Activated T-cell treated with anti-CD3 and anti-CD28 coated beads, Interleukin-2, amount 50 U/mL, for 24 hours (primary cell): ENCODE measurements at regions not wholly inside any gene's neighbourhood (a gene's known extent, or its start where the extent isn't known, plus 50 kb on each side); places are given as distances from the start of the nearest gene placed in this dataset.

Experiments
- DNase-seq: peaks from one replicate; pipeline ENCODE4 v3.0.0-alpha.2; 2020
- H3K27ac Mint-ChIP-seq: 2 replicates; pipeline ENCODE4 v1.8.0; 2020; ENCODE audit warnings: mild to moderate bottlenecking, mixed read lengths
- H3K27me3 Mint-ChIP-seq: 2 replicates; pipeline ENCODE4 v1.8.0; 2020; ENCODE audit warnings: mixed read lengths
- H3K36me3 Mint-ChIP-seq: 2 replicates; pipeline ENCODE4 v1.8.0; 2020; ENCODE audit warnings: low read depth, mixed read lengths
- H3K4me1 Mint-ChIP-seq: 2 replicates; pipeline ENCODE4 v1.8.0; 2020; ENCODE audit warnings: low read depth, mixed read lengths
- H3K4me3 Mint-ChIP-seq: 2 replicates; pipeline ENCODE4 v1.8.0; 2020; ENCODE audit warnings: mild to moderate bottlenecking, moderate library complexity, mixed read lengths
- H3K9me3 Mint-ChIP-seq: 2 replicates; pipeline ENCODE4 v1.8.0; 2020; ENCODE audit warnings: mixed read lengths

DNA sequence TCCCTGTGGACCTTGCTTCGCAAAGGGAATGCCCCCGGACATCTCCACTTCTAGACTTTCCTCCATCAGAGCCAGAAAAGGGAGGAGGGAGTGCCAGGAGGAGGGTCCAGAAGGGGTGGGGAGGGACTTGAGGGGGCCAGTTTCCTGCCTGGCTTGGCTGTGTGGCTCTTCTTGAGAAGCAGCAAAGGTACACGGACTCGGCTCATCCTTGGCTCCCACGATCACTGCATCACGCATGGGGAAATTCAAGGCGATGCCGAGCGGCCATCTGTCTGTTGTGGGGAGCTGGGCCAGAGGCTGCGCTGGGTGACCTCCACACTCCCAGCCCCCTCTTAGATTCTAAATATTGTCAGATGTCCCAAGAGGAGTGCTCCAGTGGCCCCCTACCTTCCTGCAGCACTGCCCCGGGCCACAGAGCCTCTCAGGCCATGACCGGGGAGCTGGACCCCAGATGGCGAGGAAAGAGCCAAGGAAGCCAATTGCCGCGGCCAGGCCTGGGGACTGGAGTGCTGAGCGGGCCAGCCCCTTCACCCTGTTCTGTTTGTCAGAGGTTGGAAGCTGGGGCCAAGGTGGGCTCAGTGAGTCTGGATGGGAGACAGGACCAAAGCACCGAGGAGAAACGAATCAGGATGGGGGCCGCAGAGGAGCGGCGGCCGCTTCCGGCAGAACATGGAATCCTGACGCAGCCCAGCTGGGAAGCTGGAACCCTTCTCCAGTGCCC is 104.5 kb downstream of the RBFOX3 start:
- Mint-ChIP-seq H3K27ac (no peak overlapping the region), H3K4me1 (no peaks in the 10 kb centered on the region), H3K4me3 (no peak overlapping the region), H3K36me3 (no peaks in the 10 kb centered on the region), H3K9me3 (no peaks in the 10 kb centered on the region), H3K27me3 (peaks cover 25% of the 10 kb centered on the region)
- DNase-seq = no peak

DNA sequence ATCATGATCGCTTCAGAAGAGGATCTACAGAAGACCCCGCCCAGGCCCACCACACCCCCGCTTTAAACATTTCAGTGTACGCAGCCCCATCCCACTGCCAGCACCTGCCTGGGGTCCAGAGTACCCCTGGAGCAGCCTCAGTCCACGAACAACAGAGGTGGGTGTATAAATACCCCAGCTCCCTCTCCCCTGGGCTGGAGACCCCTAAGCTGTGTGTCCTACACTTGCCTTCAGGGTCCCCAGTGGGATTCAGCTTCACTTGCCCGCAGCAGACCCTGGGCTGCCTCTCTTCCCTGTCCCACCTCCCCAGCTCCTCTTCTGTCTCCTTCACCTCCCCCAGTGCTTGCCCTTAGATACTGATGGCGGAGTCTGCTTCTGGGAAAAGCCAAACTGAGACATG is 105.7 kb downstream of the RBFOX3 start:
- Mint-ChIP-seq H3K4me3 (no peak overlapping the region), H3K27ac (no peak overlapping the region), H3K4me1 (no peaks in the 10 kb centered on the region), H3K9me3 (no peaks in the 10 kb centered on the region), H3K27me3 (peaks cover 33% of the 10 kb centered on the region), H3K36me3 (no peaks in the 10 kb centered on the region)
- no peak for DNase-seq

DNA sequence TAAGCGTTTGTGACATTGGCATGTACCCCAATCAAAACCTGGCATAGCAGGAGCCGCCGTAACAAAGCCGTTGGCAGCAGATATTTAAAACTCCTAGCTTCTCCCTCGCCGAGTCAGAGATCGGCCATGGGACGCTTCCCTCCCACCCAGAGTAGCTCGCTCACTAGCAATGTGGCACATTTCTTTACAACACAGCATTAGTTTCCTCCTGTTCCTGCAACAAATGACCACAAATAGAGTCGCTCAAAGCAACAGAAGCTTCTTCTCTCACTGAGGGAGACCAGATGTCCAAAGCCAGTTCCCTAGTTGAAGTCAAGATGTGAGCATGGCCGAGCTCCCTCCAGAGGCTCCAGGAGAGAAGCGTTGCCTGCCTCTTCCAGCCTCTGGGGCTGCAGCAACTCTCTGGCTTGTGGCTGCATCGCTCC is 106.7 kb downstream of the RBFOX3 start:
- H3K9me3 Mint-ChIP-seq = no peaks in the 10 kb centered on the region
- DNase-seq = no peak
- H3K27me3 Mint-ChIP-seq = peaks cover 34% of the 10 kb centered on the region
- H3K4me1 Mint-ChIP-seq = no peaks in the 10 kb centered on the region
- no peak overlapping the region for H3K27ac Mint-ChIP-seq
- H3K36me3 Mint-ChIP-seq = no peaks in the 10 kb centered on the region
- H3K4me3 Mint-ChIP-seq = no peak overlapping the region

DNA sequence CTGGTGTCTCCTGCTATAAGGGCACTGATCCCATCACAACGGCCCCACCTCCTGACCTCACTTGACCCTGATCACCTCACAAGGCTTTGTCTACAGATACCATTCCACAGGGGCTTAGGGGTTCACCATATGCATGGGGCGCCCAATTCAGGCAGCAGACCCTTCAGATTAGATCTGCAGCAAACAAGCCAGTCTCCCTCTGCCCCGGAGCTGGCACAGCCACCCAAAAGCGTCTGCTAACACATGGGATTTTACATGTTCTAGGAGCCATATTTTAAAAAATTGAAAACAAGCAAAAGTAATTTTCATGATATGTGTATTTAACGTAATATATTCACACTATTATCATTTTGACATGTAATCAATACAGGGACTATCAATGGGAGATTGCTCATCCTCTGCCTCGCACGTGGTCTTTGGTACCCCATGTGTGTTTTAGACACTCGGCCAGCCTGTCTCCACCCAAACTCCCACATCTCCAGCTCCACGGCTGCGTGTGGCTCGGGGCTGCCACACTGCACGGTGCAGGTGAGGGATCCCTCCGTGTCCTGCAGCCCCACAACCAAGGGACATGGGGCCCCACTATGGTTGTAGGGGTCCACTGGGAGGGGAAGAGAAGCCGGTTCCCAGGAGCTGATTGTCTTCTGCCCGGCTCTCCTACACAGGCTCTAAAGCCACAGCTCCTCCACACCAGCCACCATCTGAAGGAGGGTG is 107.6 kb downstream of the RBFOX3 start:
- H3K4me3 Mint-ChIP-seq = no peak overlapping the region
- no peaks in the 10 kb centered on the region for H3K9me3 Mint-ChIP-seq
- peaks cover 34% of the 10 kb centered on the region for H3K27me3 Mint-ChIP-seq
- DNase-seq = no peak
- H3K4me1 Mint-ChIP-seq = no peaks in the 10 kb centered on the region
- H3K36me3 Mint-ChIP-seq = no peaks in the 10 kb centered on the region
- no peak overlapping the region for H3K27ac Mint-ChIP-seq

DNA sequence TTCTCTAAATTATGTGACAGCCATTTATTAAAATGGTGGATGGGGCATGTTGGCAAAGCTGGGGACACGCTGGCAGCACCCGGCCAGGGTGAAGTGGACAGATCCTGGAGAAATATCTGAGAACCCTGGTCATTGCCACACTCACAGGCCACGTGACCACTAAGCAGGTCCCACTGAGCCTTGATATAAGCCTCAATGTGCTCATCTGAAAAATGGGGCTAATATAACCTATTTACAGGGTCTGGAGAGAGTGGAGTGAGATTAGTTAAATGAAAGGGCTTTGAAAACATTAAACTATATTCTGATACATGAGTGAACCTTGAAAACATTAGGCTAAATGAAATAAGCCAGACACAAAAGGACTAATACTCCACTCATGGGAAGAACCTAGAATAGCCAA is 108.9 kb downstream of the RBFOX3 start:
- Mint-ChIP-seq H3K36me3 (no peaks in the 10 kb centered on the region), H3K27ac (no peak overlapping the region), H3K27me3 (peaks cover 34% of the 10 kb centered on the region), H3K4me1 (no peaks in the 10 kb centered on the region), H3K4me3 (no peak overlapping the region), H3K9me3 (no peaks in the 10 kb centered on the region)
- no peak for DNase-seq

DNA sequence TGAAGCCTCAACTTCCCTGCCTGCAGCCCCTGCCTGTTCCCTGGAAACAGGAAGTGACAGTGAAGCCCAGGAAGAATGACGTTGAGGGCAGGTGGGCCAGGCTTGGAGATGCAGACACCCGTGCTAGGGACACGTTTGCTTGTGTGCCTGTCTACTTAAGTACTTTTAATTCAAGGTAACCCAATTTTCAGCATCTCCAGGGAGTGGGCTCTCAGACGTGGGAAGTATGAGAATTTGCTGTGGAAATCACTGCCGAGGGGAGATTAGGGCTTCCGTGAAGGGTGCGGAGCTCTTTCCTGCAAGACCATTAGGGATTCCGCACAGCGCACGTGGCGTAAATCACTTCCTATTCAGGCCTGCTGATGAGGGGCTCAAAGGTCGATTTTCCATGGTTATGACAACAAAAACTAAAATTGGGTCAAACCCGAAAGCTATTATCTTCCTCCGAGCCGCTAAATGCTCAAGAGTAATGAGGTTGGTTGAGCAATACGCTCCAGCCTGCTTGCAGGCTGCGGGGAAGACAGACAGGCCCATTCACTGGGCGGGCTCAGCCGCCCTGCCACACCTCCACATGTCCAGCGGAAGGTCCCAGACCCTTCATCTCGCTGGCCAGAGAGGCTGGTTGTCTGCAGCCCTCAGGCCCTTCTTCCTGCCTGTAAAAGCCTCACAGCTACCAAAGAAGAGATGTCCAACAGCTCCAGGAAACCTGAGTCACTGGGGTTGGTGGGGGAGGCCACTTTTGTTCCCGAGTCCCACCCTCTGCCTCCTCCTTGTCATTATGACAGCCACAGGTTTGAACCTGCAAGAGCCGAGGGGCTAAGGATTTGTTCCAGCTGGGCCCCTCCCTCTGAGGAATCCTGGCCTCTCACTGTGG is 109.9 kb downstream of the RBFOX3 start:
- DNase-seq = no peak
- H3K4me1 Mint-ChIP-seq = no peaks in the 10 kb centered on the region
- H3K36me3 Mint-ChIP-seq = no peaks in the 10 kb centered on the region
- H3K4me3 Mint-ChIP-seq = no peak overlapping the region
- H3K9me3 Mint-ChIP-seq = no peaks in the 10 kb centered on the region
- H3K27me3 Mint-ChIP-seq = peaks cover 37% of the 10 kb centered on the region
- no peak overlapping the region for H3K27ac Mint-ChIP-seq

DNA sequence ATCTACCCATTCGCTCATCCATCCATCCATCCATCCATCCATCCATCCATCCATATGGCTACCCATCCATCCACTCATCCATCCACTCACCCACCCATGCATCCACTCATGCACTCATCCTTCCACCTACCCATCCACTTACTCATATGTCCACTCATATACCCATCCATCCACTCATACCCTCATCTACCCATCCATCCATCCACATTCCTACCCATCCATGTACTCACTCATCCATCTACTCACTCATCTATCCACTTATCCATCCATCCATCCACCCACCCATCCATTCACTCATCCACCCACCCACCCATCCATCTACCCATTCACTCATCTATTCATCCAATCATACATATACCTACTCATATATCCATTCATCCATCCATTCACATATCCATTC is 112.0 kb downstream of the RBFOX3 start:
- DNase-seq = no peak
- H3K4me1 Mint-ChIP-seq = no peaks in the 10 kb centered on the region
- no peak overlapping the region for H3K27ac Mint-ChIP-seq
- H3K9me3 Mint-ChIP-seq = no peaks in the 10 kb centered on the region
- peaks cover 37% of the 10 kb centered on the region for H3K27me3 Mint-ChIP-seq
- no peaks in the 10 kb centered on the region for H3K36me3 Mint-ChIP-seq
- no peak overlapping the region for H3K4me3 Mint-ChIP-seq

DNA sequence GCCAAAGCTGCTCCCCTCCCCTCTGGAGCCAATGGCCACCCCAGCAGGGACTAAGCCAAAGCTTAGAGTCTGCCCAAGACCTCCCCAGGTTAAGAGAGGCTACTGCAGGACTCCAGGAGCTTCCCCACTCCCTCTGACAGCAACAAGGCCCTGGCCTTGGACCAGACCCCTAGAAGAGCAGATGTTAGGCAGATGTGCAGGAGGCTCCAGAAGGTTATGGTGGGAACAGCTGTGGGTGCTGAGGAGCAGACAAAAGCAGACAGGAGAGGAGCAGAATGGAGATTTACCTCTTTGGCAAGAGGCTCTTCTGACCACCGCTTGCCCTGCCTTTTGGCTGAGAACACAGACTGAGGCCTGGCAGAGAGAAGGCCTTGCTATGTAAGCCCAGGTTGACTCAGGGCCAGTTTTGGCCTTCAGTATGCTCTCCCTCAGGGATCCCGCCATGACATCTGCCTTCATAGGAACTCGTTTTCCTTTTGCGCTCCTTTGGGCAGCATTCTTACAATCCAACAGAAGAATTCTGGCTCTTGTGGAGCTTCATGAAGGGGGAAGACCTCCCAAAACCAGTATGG is 113.0 kb downstream of the RBFOX3 start:
- Mint-ChIP-seq H3K9me3 (peaks cover 2% of the 10 kb centered on the region), H3K36me3 (no peaks in the 10 kb centered on the region), H3K27ac (no peak overlapping the region), H3K27me3 (peaks cover 38% of the 10 kb centered on the region), H3K4me1 (no peaks in the 10 kb centered on the region), H3K4me3 (no peak overlapping the region)
- DNase-seq = no peak

DNA sequence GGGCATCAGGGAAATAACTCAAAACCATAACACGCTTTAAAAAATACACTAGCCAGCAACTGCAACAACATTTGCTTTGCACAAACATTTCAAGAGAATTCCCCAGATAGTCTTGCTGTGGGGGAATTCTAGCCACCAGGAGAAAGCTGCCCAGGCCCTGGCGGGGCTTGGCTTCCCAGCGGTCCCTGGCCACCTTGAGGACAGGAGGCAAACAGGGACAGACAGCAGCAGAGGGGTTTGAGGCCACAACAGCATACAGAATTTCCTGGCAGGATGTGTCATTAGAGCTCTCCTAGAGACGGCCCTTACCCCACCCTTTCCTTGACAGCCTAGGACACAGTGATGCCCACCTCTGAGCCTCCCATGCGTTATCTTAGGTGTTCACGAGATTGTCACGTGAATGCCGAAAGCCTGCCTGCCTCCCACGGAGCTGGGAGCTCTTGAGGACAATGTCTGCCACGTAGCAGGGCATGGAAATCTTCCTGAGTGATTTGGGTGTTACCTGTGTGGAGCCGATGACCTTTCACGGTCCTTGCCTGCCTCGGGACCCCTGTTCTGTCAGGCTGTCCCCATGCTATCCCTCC is 114.3 kb downstream of the RBFOX3 start:
- no peak for DNase-seq
- H3K27ac Mint-ChIP-seq = no peak overlapping the region
- H3K9me3 Mint-ChIP-seq = peaks cover 2% of the 10 kb centered on the region
- H3K36me3 Mint-ChIP-seq = no peaks in the 10 kb centered on the region
- H3K4me3 Mint-ChIP-seq = no peak overlapping the region
- H3K4me1 Mint-ChIP-seq = no peaks in the 10 kb centered on the region
- H3K27me3 Mint-ChIP-seq = peaks cover 28% of the 10 kb centered on the region

DNA sequence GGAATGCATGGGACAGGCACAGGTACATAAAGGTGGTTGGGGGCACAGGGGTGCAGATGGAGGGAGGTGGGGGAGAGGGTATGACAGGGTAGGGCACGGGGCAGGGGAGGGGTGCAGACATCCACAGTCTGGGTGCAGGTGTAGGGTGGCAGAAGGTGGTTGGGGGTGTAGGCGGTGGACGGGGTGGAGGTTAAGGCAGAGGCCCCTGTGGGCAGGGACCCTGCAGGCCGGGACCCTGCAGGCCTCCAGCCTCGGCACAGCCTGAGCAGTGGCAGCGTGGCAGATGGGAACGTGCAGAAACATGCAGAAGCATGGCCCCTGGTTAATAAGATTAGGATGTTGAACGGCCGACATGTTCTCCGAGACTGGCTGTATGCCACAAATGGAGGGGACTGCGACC is 115.2 kb downstream of the RBFOX3 start:
- no peaks in the 10 kb centered on the region for H3K4me1 Mint-ChIP-seq
- H3K9me3 Mint-ChIP-seq = peaks cover 2% of the 10 kb centered on the region
- H3K27ac Mint-ChIP-seq = no peak overlapping the region
- H3K27me3 Mint-ChIP-seq = peaks cover 23% of the 10 kb centered on the region
- H3K36me3 Mint-ChIP-seq = no peaks in the 10 kb centered on the region
- no peak overlapping the region for H3K4me3 Mint-ChIP-seq
- no peak for DNase-seq

DNA sequence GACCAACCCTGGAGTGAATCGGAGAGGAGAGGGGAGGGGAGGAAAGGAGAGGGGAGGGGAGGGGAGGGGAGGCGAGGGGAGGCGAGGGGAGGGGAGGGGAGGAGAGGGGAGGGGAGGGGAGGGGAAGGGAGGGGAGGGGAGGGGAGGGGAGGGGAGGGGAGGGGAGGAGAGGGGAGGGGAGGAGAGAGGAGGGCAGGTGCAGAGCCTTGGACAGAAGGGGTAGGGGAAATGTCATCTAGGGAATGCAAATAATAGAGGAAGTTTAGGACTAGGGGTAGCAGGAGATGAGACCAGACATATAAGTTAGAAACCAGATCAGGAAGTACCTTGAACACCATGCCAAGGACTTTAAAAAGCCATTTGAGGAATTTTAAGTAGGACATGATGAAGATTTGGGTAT is 119.8 kb downstream of the RBFOX3 start:
- H3K27me3 Mint-ChIP-seq = peaks cover 32% of the 10 kb centered on the region
- H3K36me3 Mint-ChIP-seq = no peaks in the 10 kb centered on the region
- H3K27ac Mint-ChIP-seq = no peak overlapping the region

DNA sequence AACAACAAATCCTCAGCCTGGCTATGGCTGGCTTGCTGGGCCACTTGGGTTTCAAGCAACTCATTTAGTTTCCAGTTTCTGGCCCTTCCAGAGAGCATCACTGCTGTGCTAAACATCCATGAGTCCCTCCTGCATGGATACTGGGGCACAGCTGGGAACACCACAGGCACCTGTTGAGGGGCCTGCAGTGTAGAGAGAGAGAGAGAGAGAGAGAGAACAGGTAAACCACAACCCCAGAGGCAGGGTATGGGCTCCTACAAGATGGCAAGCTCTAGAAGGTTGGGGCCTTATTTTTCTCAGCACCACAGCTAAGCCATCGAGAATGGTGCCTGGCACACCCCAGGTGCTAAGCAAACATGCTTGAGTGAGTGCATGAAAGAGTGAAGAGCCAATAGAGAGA is 120.3 kb downstream of the RBFOX3 start:
- H3K27ac Mint-ChIP-seq = no peak overlapping the region

More for the DNA sequence above, 119.8 kb downstream of the RBFOX3 start:
- Mint-ChIP-seq H3K4me3 (no peak overlapping the region), H3K4me1 (no peaks in the 10 kb centered on the region), H3K9me3 (peaks cover 2% of the 10 kb centered on the region)
- no peak for DNase-seq

DNA sequence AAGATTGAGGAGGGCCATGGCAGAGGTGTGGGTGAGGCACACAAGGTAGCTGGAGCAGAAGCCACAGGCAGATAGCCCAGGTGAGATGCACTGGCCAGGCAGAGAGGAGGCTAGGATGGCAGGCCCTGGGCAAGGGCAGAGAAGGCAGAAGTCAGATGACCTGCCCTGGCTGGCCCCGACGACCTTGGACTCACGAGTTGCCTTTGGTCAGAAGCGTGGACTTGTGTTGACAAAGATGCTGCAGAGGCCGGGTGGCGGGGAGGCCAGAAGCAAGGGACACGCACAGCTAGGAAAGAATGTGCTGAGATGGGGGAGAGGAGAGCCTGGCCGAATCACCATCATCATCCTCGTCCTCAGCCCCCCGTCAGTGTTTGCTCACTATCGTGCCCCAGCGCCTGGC is 123.7 kb downstream of the RBFOX3 start:
- Mint-ChIP-seq H3K4me3 (no peak overlapping the region), H3K36me3 (no peaks in the 10 kb centered on the region), H3K27ac (no peak overlapping the region), H3K27me3 (peaks cover 53% of the 10 kb centered on the region), H3K9me3 (no peaks in the 10 kb centered on the region), H3K4me1 (no peaks in the 10 kb centered on the region)
- no peak for DNase-seq

More for the DNA sequence above, 120.3 kb downstream of the RBFOX3 start:
- H3K4me1 Mint-ChIP-seq = no peaks in the 10 kb centered on the region
- no peaks in the 10 kb centered on the region for H3K36me3 Mint-ChIP-seq
- peaks cover 2% of the 10 kb centered on the region for H3K9me3 Mint-ChIP-seq
- peaks cover 36% of the 10 kb centered on the region for H3K27me3 Mint-ChIP-seq
- no peak overlapping the region for H3K4me3 Mint-ChIP-seq
- DNase-seq = no peak

DNA sequence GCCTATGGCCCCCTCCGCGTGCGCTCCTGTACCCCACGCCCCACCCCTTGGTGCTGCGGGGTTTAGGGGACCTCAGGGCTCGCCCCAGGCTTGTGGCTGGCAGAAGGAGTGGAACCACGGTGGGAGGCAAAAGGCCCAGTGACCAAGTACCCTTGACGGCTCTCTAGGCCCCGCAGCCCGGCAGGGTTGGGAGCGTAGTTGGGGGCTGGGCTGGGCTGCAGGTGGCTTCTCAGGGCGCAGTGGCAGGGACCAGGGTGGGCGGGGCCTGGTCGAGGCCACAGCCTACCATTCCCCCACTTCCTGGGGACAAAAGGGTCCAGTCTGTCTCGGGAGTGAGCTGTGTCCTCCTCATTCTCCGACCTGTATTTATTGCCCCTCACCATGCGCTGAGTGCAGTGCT is 124.9 kb downstream of the RBFOX3 start:
- H3K9me3 Mint-ChIP-seq = no peaks in the 10 kb centered on the region
- H3K27me3 Mint-ChIP-seq = peaks cover 65% of the 10 kb centered on the region
- no peak for DNase-seq

More for the DNA sequence above, 124.9 kb downstream of the RBFOX3 start:
- H3K27ac Mint-ChIP-seq = no peak overlapping the region
- H3K4me3 Mint-ChIP-seq = no peak overlapping the region
- H3K4me1 Mint-ChIP-seq = no peaks in the 10 kb centered on the region
- H3K36me3 Mint-ChIP-seq = no peaks in the 10 kb centered on the region
